ENCODE measurements at regions not wholly inside any gene's neighbourhood (a gene's known extent, or its start where the extent isn't known, plus 50 kb on each side); places are given as distances from the start of the nearest gene placed in this dataset.

DNA sequence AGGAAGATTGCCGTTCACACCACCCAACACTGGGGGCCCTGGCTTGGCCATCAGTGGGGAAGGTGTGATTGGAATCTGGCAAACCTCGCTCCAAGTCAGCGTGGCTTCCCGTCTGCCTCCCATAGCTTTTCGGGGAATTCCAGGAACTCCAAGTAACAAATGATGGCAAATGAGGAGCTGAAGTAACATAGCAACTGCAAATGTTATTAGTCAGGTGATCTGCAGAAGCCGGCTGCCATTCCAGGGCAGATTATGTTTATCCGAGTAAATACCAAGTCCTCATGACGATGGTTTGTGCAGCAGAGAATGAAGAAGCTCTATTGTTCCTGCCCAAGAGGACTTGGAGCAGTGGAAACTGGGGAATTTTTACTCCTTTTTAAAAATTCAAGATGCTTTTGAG, 270.5 kb upstream of the PODXL start:
- Histone ChIP-seq H4K91ac (ENCODE audit: insufficient read depth, low read depth, low read length) (no peak overlapping the region), H3K27me3 (ENCODE audit: control insufficient read depth, insufficient read depth, low read length) (peaks cover 3% of the 10 kb centered on the region; the same call in 1 of the 2 replicates), H2BK120ac (ENCODE audit: low read depth, low read length) (no peak overlapping the region), H3K9me3 (ENCODE audit: control insufficient read depth, insufficient read depth, low read length) (no peaks in the 10 kb centered on the region), H4K20me1 (ENCODE audit: insufficient read depth, low read length) (no peaks in the 10 kb centered on the region), H2AK5ac (ENCODE audit: low read depth, low read length) (no peak overlapping the region), H3K9ac (ENCODE audit: low read depth, low read length) (no peak overlapping the region), H3K79me1 (ENCODE audit: low read depth in 1 of 2, low read length in 2 of 2) (no peaks in the 10 kb centered on the region), H2AK9ac (replicated peaks; ENCODE audit: low read depth, low read length, poor library complexity) (no peak overlapping the region), H3K4me1 (ENCODE audit: control insufficient read depth, insufficient read depth, low read length) (no peaks in the 10 kb centered on the region), H3K18ac (ENCODE audit: low read depth, low read length) (no peak overlapping the region), H4K5ac (ENCODE audit: low read depth, low read length) (no peak overlapping the region), H3K14ac (replicated peaks; ENCODE audit: low read depth, low read length) (no peak overlapping the region), H4K8ac (ENCODE audit: low read depth in 2 of 2, low read length in 2 of 2) (no peak overlapping the region), H3K56ac (ENCODE audit: extremely low read depth, insufficient read depth, low read length) (no peak overlapping the region), H3K23ac (ENCODE audit: low read depth, low read length) (no peak overlapping the region), H3K4me2 (ENCODE audit: low read depth, low read length) (no peak overlapping the region), H2BK20ac (ENCODE audit: low read depth, low read length) (no peak overlapping the region), H3K4ac (ENCODE audit: low read depth, low read length) (no peak overlapping the region), H2BK15ac (ENCODE audit: low read depth, low read length) (no peak overlapping the region), H3K36me3 (ENCODE audit: control insufficient read depth, insufficient read depth, low read length) (no peaks in the 10 kb centered on the region), H3K9me1 (ENCODE audit: insufficient read depth, low read length) (no peaks in the 10 kb centered on the region), H3K27ac (ENCODE audit: insufficient read depth, low read length) (no peak overlapping the region), H2BK5ac (ENCODE audit: low read depth, low read length, poor library complexity, severe bottlenecking) (no peak overlapping the region), H2AFZ (replicated peaks; ENCODE audit: low read length, poor library complexity) (no peak overlapping the region), H3K4me3 (ENCODE audit: insufficient read depth, low read depth, low read length) (no peak overlapping the region)
- CTCF ChIA-PET = no interaction called here
- POLR2A ChIA-PET (ENCODE audit: unreplicated experiment) = no interaction called here
- BruUV-seq (replicated peaks) = no TSS peak
- TF ChIP-seq, protein P1, sequence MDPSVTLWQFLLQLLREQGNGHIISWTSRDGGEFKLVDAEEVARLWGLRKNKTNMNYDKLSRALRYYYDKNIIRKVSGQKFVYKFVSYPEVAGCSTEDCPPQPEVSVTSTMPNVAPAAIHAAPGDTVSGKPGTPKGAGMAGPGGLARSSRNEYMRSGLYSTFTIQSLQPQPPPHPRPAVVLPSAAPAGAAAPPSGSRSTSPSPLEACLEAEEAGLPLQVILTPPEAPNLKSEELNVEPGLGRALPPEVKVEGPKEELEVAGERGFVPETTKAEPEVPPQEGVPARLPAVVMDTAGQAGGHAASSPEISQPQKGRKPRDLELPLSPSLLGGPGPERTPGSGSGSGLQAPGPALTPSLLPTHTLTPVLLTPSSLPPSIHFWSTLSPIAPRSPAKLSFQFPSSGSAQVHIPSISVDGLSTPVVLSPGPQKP (IDR thresholded peaks at IDR 0.05; ENCODE audit: borderline replicate concordance, low read depth, low read length) = no peak
- TF ChIP-seq NFE2L2 (IDR thresholded peaks at IDR 0.05; ENCODE audit: low read depth, low read length) (no peak), RAD21 (IDR thresholded peaks at IDR 0.05; ENCODE audit: low read length) (no peak), MAZ (IDR thresholded peaks at IDR 0.05; ENCODE audit: borderline replicate concordance, low read depth, low read length) (no peak), FOS (IDR thresholded peaks at IDR 0.05; ENCODE audit: low read depth, low read length) (no peak), SMC3 (IDR thresholded peaks at IDR 0.05; ENCODE audit: low read depth, low read length) (no peak), RCOR1 (IDR thresholded peaks at IDR 0.05; ENCODE audit: insufficient replicate concordance, low read length) (no peak), RFX5 (IDR thresholded peaks at IDR 0.05; ENCODE audit: low read depth, low read length) (no peak), CHD1 (IDR thresholded peaks at IDR 0.05; ENCODE audit: low read depth, low read length) (no peak), MAFK (IDR thresholded peaks at IDR 0.05; ENCODE audit: low read depth, low read length) (no peak)
- TF ChIP-seq, protein P2, sequence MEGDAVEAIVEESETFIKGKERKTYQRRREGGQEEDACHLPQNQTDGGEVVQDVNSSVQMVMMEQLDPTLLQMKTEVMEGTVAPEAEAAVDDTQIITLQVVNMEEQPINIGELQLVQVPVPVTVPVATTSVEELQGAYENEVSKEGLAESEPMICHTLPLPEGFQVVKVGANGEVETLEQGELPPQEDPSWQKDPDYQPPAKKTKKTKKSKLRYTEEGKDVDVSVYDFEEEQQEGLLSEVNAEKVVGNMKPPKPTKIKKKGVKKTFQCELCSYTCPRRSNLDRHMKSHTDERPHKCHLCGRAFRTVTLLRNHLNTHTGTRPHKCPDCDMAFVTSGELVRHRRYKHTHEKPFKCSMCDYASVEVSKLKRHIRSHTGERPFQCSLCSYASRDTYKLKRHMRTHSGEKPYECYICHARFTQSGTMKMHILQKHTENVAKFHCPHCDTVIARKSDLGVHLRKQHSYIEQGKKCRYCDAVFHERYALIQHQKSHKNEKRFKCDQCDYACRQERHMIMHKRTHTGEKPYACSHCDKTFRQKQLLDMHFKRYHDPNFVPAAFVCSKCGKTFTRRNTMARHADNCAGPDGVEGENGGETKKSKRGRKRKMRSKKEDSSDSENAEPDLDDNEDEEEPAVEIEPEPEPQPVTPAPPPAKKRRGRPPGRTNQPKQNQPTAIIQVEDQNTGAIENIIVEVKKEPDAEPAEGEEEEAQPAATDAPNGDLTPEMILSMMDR (conservative IDR thresholded peaks at IDR 0.05; ENCODE audit: low read depth, low read length) = no peak
- in situ Hi-C loops (cut with MboI; ENCODE audit: low sequenced_read_pairs) = no loop called here
- no peak for DNase-seq
- 43% methylated on average over 2 of the region's 8 CpGs; no CpG with 5 or more reads in 1 of the 2 experiments for WGBS, 2 experiments (ENCODE audit: extremely low coverage in 2 of 2, insufficient read length in 1 of 2)
- intact Hi-C loops (cut with micrococcal nuclease) = no loop called here
- dilution Hi-C loops (cut with HindIII; ENCODE audit: low sequenced_read_pairs, unreplicated experiment) = no loop called here
- ATAC-seq (ENCODE audit: low read depth) = no peak

All from IMR-90 (cell line).